H1 (cell line): ENCODE measurements at regions not wholly inside any gene's neighbourhood (a gene's known extent, or its start where the extent isn't known, plus 50 kb on each side); places are given as distances from the start of the nearest gene placed in this dataset.

Experiments used
- CTCF ChIA-PET: fragments of 300-600 bp; sonication (Branson Sonifier 250); formaldehyde crosslinking; loops from one replicate; lab custom pipeline; 2021; ENCODE audit not compliant: partially characterized antibody; lab: Charles Lee
- POLR2A ChIA-PET: fragments of 300-600 bp; sonication (Branson Sonifier 250); formaldehyde crosslinking; loops from one replicate; lab custom pipeline; 2021; ENCODE audit warnings: inconsistent platforms; ENCODE audit not compliant: partially characterized antibody; lab: Charles Lee
- DNase-seq, 2 experiments: peaks; one replicate each; pipeline versions ENCODE4 v3.0.0 to v3.0.0-alpha.2; 2010 to 2022; ENCODE audit warnings: low spot score in 2 of 2, low read depth in 1 of 2, mixed read lengths in 1 of 2
- FAIRE-seq: peaks from 2 replicates; lab custom pipeline; 2011; peaks lifted over from hg19 to GRCh38; lab: Jason Lieb, UNC
- H2AFZ ChIP-seq: 2 replicates; pipeline ENCODE4 v1.8.1; 2012; ENCODE audit warnings: low read length, inconsistent platforms
- H2AK5ac ChIP-seq: 2 replicates; pipeline ENCODE4 v1.6.1; 2013; ENCODE audit warnings: low read depth, low read length
- H2BK120ac ChIP-seq: replicated peaks from 2 replicates; pipeline ENCODE3; 2013; ENCODE audit warnings: low read depth, low read length, inconsistent platforms
- H2BK12ac ChIP-seq: 2 replicates; pipeline ENCODE4 v1.6.1; 2013; ENCODE audit warnings: low read depth, low read length
- H2BK15ac ChIP-seq: 2 replicates; pipeline ENCODE4 v1.6.1; 2013; ENCODE audit warnings: low read length
- H2BK20ac ChIP-seq: 2 replicates; pipeline ENCODE4 v1.6.1; 2013; ENCODE audit warnings: low read length
- H2BK5ac ChIP-seq: 2 replicates; pipeline ENCODE4 v1.6.1; 2013; ENCODE audit warnings: low read depth, low read length
- H3K14ac ChIP-seq: 2 replicates; pipeline ENCODE4 v1.6.1; 2013; ENCODE audit warnings: inconsistent platforms; ENCODE audit not compliant: insufficient read length
- H3K18ac ChIP-seq: 2 replicates; pipeline ENCODE4 v1.6.1; 2013; ENCODE audit warnings: low read length; ENCODE audit errors: extremely low read depth
- H3K23ac ChIP-seq: 2 replicates; pipeline ENCODE4 v1.6.1; 2013; ENCODE audit warnings: inconsistent platforms; ENCODE audit not compliant: insufficient read length
- H3K23me2 ChIP-seq: 2 replicates; pipeline ENCODE4 v1.6.1; 2013; ENCODE audit warnings: low read depth, low read length
- H3K27ac ChIP-seq: 2 replicates; pipeline ENCODE4 v1.6.1; 2011; ENCODE audit warnings: low read depth, low read length, inconsistent platforms
- H3K27me3 ChIP-seq, 4 experiments: replicated peaks in 1 of 4; 1 replicate in 1 of 4; 2 replicates in 3 of 4; pipeline versions ENCODE4 v1.6.1 to v1.8.1; 2011 to 2013; ENCODE audit warnings: low read length in 3 of 4, mild to moderate bottlenecking in 3 of 4, inconsistent platforms in 2 of 4, mixed read lengths in 2 of 4, moderate library complexity in 1 of 4; ENCODE audit not compliant: control insufficient read depth in 3 of 4, insufficient read depth in 3 of 4; ENCODE audit errors: extremely low read depth in 1 of 4
- H3K36me3 ChIP-seq, 4 experiments: 2 replicates each; pipeline versions ENCODE4 v1.6.1 to v1.8.1; 2011 to 2013; ENCODE audit warnings: mild to moderate bottlenecking in 4 of 4, low read length in 3 of 4, moderate library complexity in 2 of 4, control low read depth in 1 of 4, inconsistent platforms in 1 of 4; ENCODE audit not compliant: insufficient read depth in 4 of 4, control insufficient read depth in 2 of 4
- H3K4ac ChIP-seq: replicated peaks from 2 replicates; pipeline ENCODE3; 2013; ENCODE audit warnings: low read length, low read depth, mixed read lengths, inconsistent platforms; ENCODE audit not compliant: insufficient read length
- H3K4me1 ChIP-seq, 4 experiments: replicated peaks in 1 of 4; 1 replicate in 1 of 4; 2 replicates in 3 of 4; pipeline versions ENCODE4 v1.6.1 to v1.8.1; 2011 to 2013; ENCODE audit warnings: low read length in 3 of 4, inconsistent platforms in 2 of 4, mixed read lengths in 1 of 4; ENCODE audit not compliant: insufficient read depth in 4 of 4, control insufficient read depth in 3 of 4
- H3K4me2 ChIP-seq, 2 experiments: 2 replicates each; pipeline versions ENCODE4 v1.6.1 to v1.8.1; 2011 to 2013; ENCODE audit warnings: low read depth in 2 of 2, low read length in 2 of 2, control low read depth in 1 of 2, inconsistent platforms in 1 of 2, mild to moderate bottlenecking in 1 of 2; ENCODE audit not compliant: insufficient read depth in 1 of 2
- H3K4me3 ChIP-seq, 4 experiments: fragments of 200-600, 300-600 bp in 1 of 4; sonication (generic), shearing (Covaris generic), sonication (Bioruptor Twin) in 1 of 4; 2 replicates each; pipeline versions ENCODE4 v1.5.1 to v1.8.1; 2011 to 2016; ENCODE audit warnings: low read length in 4 of 4, low read depth in 3 of 4, control low read depth in 2 of 4, inconsistent platforms in 2 of 4, mild to moderate bottlenecking in 2 of 4, mixed read lengths in 1 of 4, moderate library complexity in 1 of 4; ENCODE audit not compliant: insufficient read depth in 2 of 4; ENCODE audit errors: extremely low read depth in 1 of 4
- H3K56ac ChIP-seq: replicated peaks from 2 replicates; pipeline ENCODE3; 2013; ENCODE audit warnings: low read depth, mild to moderate bottlenecking, mixed read lengths, low read length, inconsistent platforms; ENCODE audit not compliant: insufficient read length
- H3K79me1 ChIP-seq: 2 replicates; pipeline ENCODE4 v1.6.1; 2013; ENCODE audit warnings: low read depth, low read length, control low read depth
- H3K79me2 ChIP-seq, 2 experiments: 2 replicates each; pipeline versions ENCODE4 v1.6.1 to v1.8.1; 2012 to 2013; ENCODE audit warnings: low read length in 2 of 2, mild to moderate bottlenecking in 2 of 2, inconsistent platforms in 1 of 2; ENCODE audit not compliant: insufficient read depth in 2 of 2, control insufficient read depth in 1 of 2
- H3K9ac ChIP-seq, 4 experiments: replicated peaks in 1 of 4; 1 replicate in 1 of 4; 2 replicates in 3 of 4; pipeline versions ENCODE4 v1.6.1 to v1.8.1; 2011 to 2013; ENCODE audit warnings: low read depth in 3 of 4, low read length in 3 of 4, control low read depth in 2 of 4, mild to moderate bottlenecking in 2 of 4, moderate library complexity in 2 of 4, inconsistent platforms in 1 of 4; ENCODE audit errors: extremely low read depth in 1 of 4
- H3K9me3 ChIP-seq, 2 experiments: 2 replicates each; pipeline versions ENCODE4 v1.6.1 to v1.8.1; 2012 to 2013; ENCODE audit warnings: mild to moderate bottlenecking in 2 of 2, moderate library complexity in 2 of 2, control low read depth in 1 of 2, inconsistent platforms in 1 of 2, low read depth in 1 of 2, low read length in 1 of 2, mixed read lengths in 1 of 2; ENCODE audit not compliant: insufficient read depth in 2 of 2
- H4K20me1 ChIP-seq, 2 experiments: replicated peaks in 1 of 2; 2 replicates each; pipeline versions ENCODE3 to v1.8.1; 2011 to 2013; ENCODE audit warnings: inconsistent platforms in 2 of 2, low read length in 2 of 2, mild to moderate bottlenecking in 1 of 2; ENCODE audit not compliant: insufficient read depth in 2 of 2, control insufficient read depth in 1 of 2
- H4K5ac ChIP-seq: 2 replicates; pipeline ENCODE4 v1.6.1; 2013; ENCODE audit warnings: low read length, low read depth, mixed read lengths, inconsistent platforms; ENCODE audit not compliant: insufficient read length
- H4K8ac ChIP-seq: 2 replicates; pipeline ENCODE4 v1.8.0; 2013; ENCODE audit warnings: mild to moderate bottlenecking, moderate library complexity, low read length, inconsistent platforms; ENCODE audit not compliant: insufficient read depth; ENCODE audit errors: extremely low read depth
- H4K91ac ChIP-seq: replicated peaks from 2 replicates; pipeline ENCODE3; 2013; ENCODE audit warnings: low read length, mixed read lengths, inconsistent platforms; ENCODE audit not compliant: insufficient read length
- BCL11A ChIP-seq, 2 experiments: IDR thresholded peaks; one replicate each; pipeline ENCODE4 v1.6.1; 2011; ENCODE audit warnings: low read depth in 2 of 2, low read length in 2 of 2, mild to moderate bottlenecking in 2 of 2
- CBX8 ChIP-seq: fragments of 300-800, 300-1000 bp; sonication (generic); IDR thresholded peaks from 2 replicates; pipeline ENCODE4 v1.7.1; 2016; ENCODE audit warnings: low read depth, low read length, borderline replicate concordance
- HDAC6 ChIP-seq: IDR thresholded peaks from one replicate; pipeline ENCODE4 v1.7.1; 2012; ENCODE audit warnings: low read depth, mild to moderate bottlenecking, inconsistent platforms, low read length, moderate library complexity
- POU5F1 ChIP-seq: IDR thresholded peaks from 2 replicates; pipeline ENCODE4 v1.6.1; 2011; ENCODE audit warnings: low read depth, mild to moderate bottlenecking, low read length, moderate library complexity
- RAD21 ChIP-seq, 2 experiments: IDR thresholded peaks in 1 of 2; conservative IDR thresholded peaks in 1 of 2; 2 replicates each; pipeline ENCODE4 v1.6.1; 2011; ENCODE audit warnings: low read depth in 2 of 2, low read length in 2 of 2, improper control_type of control experiment in 1 of 2, inconsistent platforms in 1 of 2, mild to moderate bottlenecking in 1 of 2, moderate library complexity in 1 of 2
- RFX5 ChIP-seq: IDR thresholded peaks from 2 replicates; pipeline ENCODE4 v1.6.1; 2011; ENCODE audit warnings: low read depth, low read length, improper control_type of control experiment, borderline replicate concordance
- SIX5 ChIP-seq: IDR thresholded peaks from 2 replicates; pipeline ENCODE4 v1.6.1; 2011; ENCODE audit warnings: mild to moderate bottlenecking, low read depth, low read length
- SUZ12 ChIP-seq: fragments of 200-600 bp; sonication (generic); IDR thresholded peaks from 2 replicates; pipeline ENCODE4 v1.6.1; 2012; ENCODE audit warnings: mild to moderate bottlenecking, inconsistent platforms, low read length, moderate library complexity, mixed read lengths
- ZNF274 ChIP-seq: IDR thresholded peaks from 2 replicates; pipeline ENCODE4 v1.7.0; 2012; ENCODE audit warnings: low read length, borderline replicate concordance; ENCODE audit errors: extremely low read depth
- WGBS, 2 experiments: shearing (Covaris generic) in 1 of 2; methylation state at CpG; one replicate each; pipeline versions ENCODE4 v1.1.6 to v1.1.7; 2013 to 2015; ENCODE audit warnings: low lambda C conversion rate in 2 of 2, mixed read lengths in 2 of 2, inconsistent platforms in 1 of 2, low coverage in 1 of 2, missing lambda C conversion rate in 1 of 2; ENCODE audit not compliant: insufficient replicate concordance in 2 of 2, insufficient coverage in 1 of 2, insufficient read length in 1 of 2; ENCODE audit errors: extremely low coverage in 1 of 2, missing lambda C conversion rate in 1 of 2; 5-methylcytosine and 5-hydroxymethylcytosine counted together
- TF ChIP-seq, protein P1 (sequence below): IDR thresholded peaks from 2 replicates; pipeline ENCODE4 v1.6.1; 2011; ENCODE audit warnings: low read length, improper control_type of control experiment
- TF ChIP-seq, protein P2 (sequence below), 3 experiments: IDR thresholded peaks; 1 replicate in 2 of 3; 2 replicates in 1 of 3; pipeline versions ENCODE4 v1.5.1 to v1.6.1; 2011; ENCODE audit warnings: low read length in 3 of 3, mild to moderate bottlenecking in 3 of 3, inconsistent platforms in 2 of 3, low read depth in 1 of 3, moderate library complexity in 1 of 3; ENCODE audit not compliant: insufficient read depth in 1 of 3; ENCODE audit errors: control extremely low read depth in 1 of 3

DNA sequence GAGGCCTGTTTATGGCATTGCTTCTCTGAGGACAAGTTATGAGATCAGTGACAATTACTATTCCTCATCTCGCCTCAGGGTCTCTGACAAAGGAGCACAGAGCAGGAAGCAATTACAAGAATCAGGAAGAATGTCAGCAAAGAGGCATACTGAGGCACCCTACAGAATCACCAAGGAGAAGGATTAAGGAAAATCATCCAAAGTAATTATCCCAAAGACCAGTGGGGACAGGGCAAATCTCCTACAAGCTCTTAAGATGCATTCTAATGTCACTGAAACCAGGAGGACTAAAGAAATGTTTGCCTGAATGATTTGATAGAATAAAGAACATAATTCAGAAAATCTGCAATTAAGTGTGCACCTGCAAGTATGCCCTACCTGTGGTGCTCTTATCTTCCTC, 206.2 kb downstream of the RCHY1 start:
- Histone ChIP-seq H3K4ac (no peak overlapping the region), H3K4me1 (no peaks in the 10 kb centered on the region; a peak in 1 of 7 replicates), H2BK15ac (no peak overlapping the region), H2AFZ (no peak overlapping the region), H3K23ac (no peak overlapping the region), H2BK120ac (no peak overlapping the region), H3K36me3 (no peaks in the 10 kb centered on the region), H3K79me1 (no peaks in the 10 kb centered on the region), H2BK12ac (no peak overlapping the region), H4K8ac (no peak overlapping the region), H4K91ac (no peak overlapping the region), H3K23me2 (no peaks in the 10 kb centered on the region), H3K4me2 (no peak overlapping the region), H3K4me3 (no peak overlapping the region), H3K27ac (no peak overlapping the region), H3K9me3 (peaks cover 7 to 9% of the 10 kb centered on the region in 2 experiments; a peak in 3 of 4 replicates), H3K18ac (no peak overlapping the region), H2BK20ac (no peak overlapping the region), H4K5ac (no peak overlapping the region), H3K56ac (no peak overlapping the region), H2AK5ac (no peak overlapping the region), H4K20me1 (no peaks in the 10 kb centered on the region), H3K14ac (no peak overlapping the region), H3K9ac (no peak overlapping the region), H3K79me2 (no peaks in the 10 kb centered on the region), H2BK5ac (no peak overlapping the region), H3K27me3 (no peaks in the 10 kb centered on the region)
- DNase-seq (no peak), FAIRE-seq (no peak)
- 67% methylated on average over 1 of the region's 1 CpG; no CpG with 5 or more reads in 1 of the 2 experiments for WGBS, 2 experiments
- ChIA-PET CTCF (no interaction called here), POLR2A (no interaction called here)
- TF ChIP-seq RFX5 (no peak), POU5F1 (no peak), CBX8 (no peak), SIX5 (no peak), ZNF274 (no peak), HDAC6 (no peak), BCL11A (IDR thresholded peaks at IDR 0.05; ENCODE audit: low read depth in 2 of 2, low read length in 2 of 2) (no peak), SUZ12 (no peak), RAD21 (IDR thresholded peaks at IDR 0.05 in 1 of 2, conservative IDR thresholded peaks at IDR 0.05 in 1 of 2; ENCODE audit: low read depth in 2 of 2, low read length in 2 of 2) (no peak)
- TF ChIP-seq, protein P1, sequence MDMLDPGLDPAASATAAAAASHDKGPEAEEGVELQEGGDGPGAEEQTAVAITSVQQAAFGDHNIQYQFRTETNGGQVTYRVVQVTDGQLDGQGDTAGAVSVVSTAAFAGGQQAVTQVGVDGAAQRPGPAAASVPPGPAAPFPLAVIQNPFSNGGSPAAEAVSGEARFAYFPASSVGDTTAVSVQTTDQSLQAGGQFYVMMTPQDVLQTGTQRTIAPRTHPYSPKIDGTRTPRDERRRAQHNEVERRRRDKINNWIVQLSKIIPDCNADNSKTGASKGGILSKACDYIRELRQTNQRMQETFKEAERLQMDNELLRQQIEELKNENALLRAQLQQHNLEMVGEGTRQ, result no peak
- TF ChIP-seq, protein P2, sequence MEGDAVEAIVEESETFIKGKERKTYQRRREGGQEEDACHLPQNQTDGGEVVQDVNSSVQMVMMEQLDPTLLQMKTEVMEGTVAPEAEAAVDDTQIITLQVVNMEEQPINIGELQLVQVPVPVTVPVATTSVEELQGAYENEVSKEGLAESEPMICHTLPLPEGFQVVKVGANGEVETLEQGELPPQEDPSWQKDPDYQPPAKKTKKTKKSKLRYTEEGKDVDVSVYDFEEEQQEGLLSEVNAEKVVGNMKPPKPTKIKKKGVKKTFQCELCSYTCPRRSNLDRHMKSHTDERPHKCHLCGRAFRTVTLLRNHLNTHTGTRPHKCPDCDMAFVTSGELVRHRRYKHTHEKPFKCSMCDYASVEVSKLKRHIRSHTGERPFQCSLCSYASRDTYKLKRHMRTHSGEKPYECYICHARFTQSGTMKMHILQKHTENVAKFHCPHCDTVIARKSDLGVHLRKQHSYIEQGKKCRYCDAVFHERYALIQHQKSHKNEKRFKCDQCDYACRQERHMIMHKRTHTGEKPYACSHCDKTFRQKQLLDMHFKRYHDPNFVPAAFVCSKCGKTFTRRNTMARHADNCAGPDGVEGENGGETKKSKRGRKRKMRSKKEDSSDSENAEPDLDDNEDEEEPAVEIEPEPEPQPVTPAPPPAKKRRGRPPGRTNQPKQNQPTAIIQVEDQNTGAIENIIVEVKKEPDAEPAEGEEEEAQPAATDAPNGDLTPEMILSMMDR (IDR thresholded peaks at IDR 0.05; ENCODE audit: control extremely low read depth in 1 of 3, insufficient read depth in 1 of 3, low read depth in 1 of 3, low read length in 3 of 3), result no peak
